ENCODE measurements at regions not wholly inside any gene's neighbourhood (a gene's known extent, or its start where the extent isn't known, plus 50 kb on each side); places are given as distances from the start of the nearest gene placed in this dataset.

DNA sequence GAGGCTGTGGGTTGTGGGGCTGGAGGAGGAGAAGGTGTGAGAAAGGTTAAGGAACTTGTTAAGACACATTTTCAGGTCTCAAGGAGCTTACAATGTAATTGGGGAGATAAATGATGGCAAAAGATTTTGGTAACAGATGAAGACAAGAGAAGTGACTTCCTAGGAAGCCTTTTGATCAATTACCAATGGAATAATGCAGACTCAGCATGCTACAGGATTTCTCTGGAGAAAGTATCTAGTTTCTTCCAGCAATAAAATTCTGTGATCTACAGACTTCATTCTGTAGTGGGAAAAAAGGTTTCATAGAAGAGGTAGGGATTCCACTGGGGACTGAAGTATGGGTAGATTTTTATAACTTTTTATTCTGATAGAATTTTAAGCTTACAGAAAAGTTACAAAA lies 184.2 kb upstream of the RHOBTB1 start:
- Mint-ChIP-seq H3K27ac (ENCODE audit: unreplicated experiment) (no peak overlapping the region), H3K27me3 (ENCODE audit: low read depth) (peaks cover 5% of the 10 kb centered on the region), H3K9me3 (ENCODE audit: low read depth) (no peaks in the 10 kb centered on the region), H3K36me3 (ENCODE audit: low read depth) (no peaks in the 10 kb centered on the region), H3K4me1 (ENCODE audit: low read depth) (no peaks in the 10 kb centered on the region), H3K4me3 (ENCODE audit: unreplicated experiment) (no peak overlapping the region)
- no peak for DNase-seq (ENCODE audit: low spot score)
- TF ChIP-seq, protein P1, sequence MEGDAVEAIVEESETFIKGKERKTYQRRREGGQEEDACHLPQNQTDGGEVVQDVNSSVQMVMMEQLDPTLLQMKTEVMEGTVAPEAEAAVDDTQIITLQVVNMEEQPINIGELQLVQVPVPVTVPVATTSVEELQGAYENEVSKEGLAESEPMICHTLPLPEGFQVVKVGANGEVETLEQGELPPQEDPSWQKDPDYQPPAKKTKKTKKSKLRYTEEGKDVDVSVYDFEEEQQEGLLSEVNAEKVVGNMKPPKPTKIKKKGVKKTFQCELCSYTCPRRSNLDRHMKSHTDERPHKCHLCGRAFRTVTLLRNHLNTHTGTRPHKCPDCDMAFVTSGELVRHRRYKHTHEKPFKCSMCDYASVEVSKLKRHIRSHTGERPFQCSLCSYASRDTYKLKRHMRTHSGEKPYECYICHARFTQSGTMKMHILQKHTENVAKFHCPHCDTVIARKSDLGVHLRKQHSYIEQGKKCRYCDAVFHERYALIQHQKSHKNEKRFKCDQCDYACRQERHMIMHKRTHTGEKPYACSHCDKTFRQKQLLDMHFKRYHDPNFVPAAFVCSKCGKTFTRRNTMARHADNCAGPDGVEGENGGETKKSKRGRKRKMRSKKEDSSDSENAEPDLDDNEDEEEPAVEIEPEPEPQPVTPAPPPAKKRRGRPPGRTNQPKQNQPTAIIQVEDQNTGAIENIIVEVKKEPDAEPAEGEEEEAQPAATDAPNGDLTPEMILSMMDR (IDR thresholded peaks at IDR 0.05) = no peak

DNA sequence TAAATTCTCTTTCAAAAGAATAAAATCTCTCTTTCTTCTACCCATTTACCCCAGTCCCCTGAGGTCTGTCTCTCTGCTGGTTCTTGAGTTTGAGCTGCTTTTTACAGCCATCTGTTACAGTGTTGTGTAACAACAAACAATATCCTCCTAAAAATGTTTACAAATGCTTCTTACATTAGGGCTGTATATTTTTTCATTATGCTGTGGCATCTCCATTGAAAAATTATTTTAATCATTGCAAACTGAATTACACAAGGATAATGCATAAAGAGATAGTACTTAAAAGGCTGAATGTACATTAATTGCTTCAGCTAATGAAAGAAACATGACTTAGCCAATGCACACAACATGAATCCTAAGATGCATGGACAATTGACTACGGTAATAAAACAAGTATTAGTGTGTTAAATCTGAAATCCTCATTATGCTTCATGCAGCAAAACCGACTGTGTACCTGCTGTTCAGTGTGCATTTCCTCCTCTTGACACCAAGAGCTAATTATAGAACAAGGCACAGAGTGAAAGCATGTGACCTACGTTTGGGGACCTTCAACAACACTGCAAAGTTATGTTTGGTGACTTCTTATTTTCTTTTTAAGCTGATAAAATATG lies 181.7 kb upstream of the RHOBTB1 start:
- no peak overlapping the region for H3K27ac Mint-ChIP-seq (ENCODE audit: unreplicated experiment)
- no peaks in the 10 kb centered on the region for H3K4me1 Mint-ChIP-seq (ENCODE audit: low read depth)
- TF ChIP-seq, protein P1 (IDR thresholded peaks at IDR 0.05) = no peak

DNA sequence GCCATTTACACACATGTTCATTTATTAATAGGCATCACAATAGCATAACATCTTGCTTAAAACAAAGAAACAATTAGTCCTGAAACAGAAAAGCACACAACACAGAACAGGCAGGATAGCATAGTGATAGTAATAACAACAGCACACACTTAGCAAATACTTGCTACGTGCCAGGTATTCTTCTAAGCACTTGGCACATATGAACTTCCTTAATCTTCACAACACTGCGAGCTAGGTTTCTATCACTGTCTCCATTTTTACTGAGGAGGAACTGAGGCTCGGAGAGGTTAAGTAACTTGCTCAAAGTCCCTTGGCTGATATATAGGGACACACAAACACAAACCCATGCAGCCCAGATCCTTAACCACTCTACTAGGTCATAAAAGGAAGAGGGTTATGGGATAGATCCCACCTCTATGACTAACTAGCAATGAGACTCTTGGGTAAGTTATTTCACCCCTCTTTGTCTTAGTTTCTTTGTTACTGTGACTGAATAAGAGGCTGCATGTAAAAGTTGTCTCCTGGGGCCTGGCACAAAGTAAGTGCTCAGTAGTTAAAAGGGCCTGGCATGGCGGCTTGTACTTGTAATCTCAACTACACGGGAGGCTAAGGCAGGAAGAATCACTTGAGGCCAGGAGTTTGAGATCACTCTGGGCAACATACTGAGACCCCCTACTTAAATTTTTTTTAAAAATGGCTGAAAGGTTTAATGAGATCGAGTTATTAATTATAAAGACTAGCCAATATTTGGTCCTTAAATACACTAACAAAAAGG lies 181.0 kb upstream of the RHOBTB1 start:
- peaks cover 2% of the 10 kb centered on the region for H3K36me3 Mint-ChIP-seq (ENCODE audit: low read depth)
- DNase-seq (ENCODE audit: low spot score) = no peak
- H3K4me3 Mint-ChIP-seq (ENCODE audit: unreplicated experiment) = no peak overlapping the region
- no peaks in the 10 kb centered on the region for H3K4me1 Mint-ChIP-seq (ENCODE audit: low read depth)
- peaks cover 5% of the 10 kb centered on the region for H3K27me3 Mint-ChIP-seq (ENCODE audit: low read depth)
- H3K9me3 Mint-ChIP-seq (ENCODE audit: low read depth) = no peaks in the 10 kb centered on the region
- no peak overlapping the region for H3K27ac Mint-ChIP-seq (ENCODE audit: unreplicated experiment)
- TF ChIP-seq, protein P1 (IDR thresholded peaks at IDR 0.05) = no peak

More for the DNA sequence above, 181.7 kb upstream of the RHOBTB1 start:
- DNase-seq (ENCODE audit: low spot score) = no peak
- Mint-ChIP-seq H3K9me3 (ENCODE audit: low read depth) (no peaks in the 10 kb centered on the region), H3K4me3 (ENCODE audit: unreplicated experiment) (no peak overlapping the region), H3K36me3 (ENCODE audit: low read depth) (peaks cover 2% of the 10 kb centered on the region), H3K27me3 (ENCODE audit: low read depth) (peaks cover 5% of the 10 kb centered on the region)

DNA sequence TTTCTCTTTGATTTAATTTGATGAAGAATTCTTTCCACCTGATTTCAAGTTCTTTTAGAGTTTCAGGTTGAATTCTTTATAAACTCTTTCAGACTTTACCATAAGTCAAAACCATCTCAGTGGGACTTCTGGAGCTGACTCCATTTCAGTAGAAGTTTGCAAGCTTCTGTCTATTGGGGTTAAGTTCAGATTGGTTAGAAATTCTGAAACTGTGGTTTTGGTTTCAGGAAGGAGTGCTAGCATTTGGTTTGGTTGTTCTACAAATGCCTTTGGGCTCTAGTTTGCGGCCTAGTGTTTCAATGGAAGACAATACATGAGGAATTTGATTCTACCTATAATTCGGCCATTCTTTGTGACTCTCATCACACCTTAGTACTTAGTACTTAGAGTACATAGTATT lies 176.8 kb upstream of the RHOBTB1 start:
- Mint-ChIP-seq H3K27ac (ENCODE audit: unreplicated experiment) (no peak overlapping the region), H3K27me3 (ENCODE audit: low read depth) (no peaks in the 10 kb centered on the region)
- TF ChIP-seq, protein P1 (IDR thresholded peaks at IDR 0.05) = no peak

DNA sequence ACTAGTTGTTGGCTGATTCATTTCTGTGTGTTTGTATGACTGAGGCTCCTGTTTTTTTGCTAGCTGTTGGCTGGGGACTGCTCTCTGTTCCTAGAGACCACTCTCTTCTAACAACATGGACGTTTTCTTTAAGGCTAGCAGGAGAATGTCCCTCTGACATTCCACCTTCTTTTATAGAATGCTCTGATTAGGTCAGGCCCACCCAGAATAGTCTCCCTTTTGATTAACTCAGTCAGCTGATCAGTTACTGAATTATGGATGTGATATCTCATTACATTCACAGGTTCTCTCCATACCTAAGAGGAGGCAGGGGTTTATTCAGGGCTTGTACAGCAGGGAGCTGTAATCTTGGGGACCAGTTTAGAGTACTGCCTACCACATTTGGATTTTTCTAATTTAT lies 175.6 kb upstream of the RHOBTB1 start:
- Mint-ChIP-seq H3K4me1 (ENCODE audit: low read depth) (peaks cover 3% of the 10 kb centered on the region), H3K36me3 (ENCODE audit: low read depth) (peaks cover 2% of the 10 kb centered on the region), H3K27me3 (ENCODE audit: low read depth) (no peaks in the 10 kb centered on the region), H3K4me3 (ENCODE audit: unreplicated experiment) (no peak overlapping the region), H3K9me3 (ENCODE audit: low read depth) (no peaks in the 10 kb centered on the region), H3K27ac (ENCODE audit: unreplicated experiment) (no peak overlapping the region)
- DNase-seq (ENCODE audit: low spot score) = no peak
- TF ChIP-seq, protein P1 (IDR thresholded peaks at IDR 0.05) = no peak

More for the DNA sequence above, 176.8 kb upstream of the RHOBTB1 start:
- H3K4me3 Mint-ChIP-seq (ENCODE audit: unreplicated experiment) = no peak overlapping the region
- no peaks in the 10 kb centered on the region for H3K4me1 Mint-ChIP-seq (ENCODE audit: low read depth)
- no peak for DNase-seq (ENCODE audit: low spot score)
- H3K36me3 Mint-ChIP-seq (ENCODE audit: low read depth) = peaks cover 2% of the 10 kb centered on the region
- no peaks in the 10 kb centered on the region for H3K9me3 Mint-ChIP-seq (ENCODE audit: low read depth)

Measured in chondrocyte (in vitro differentiated cells).